ENCODE measurements at regions not wholly inside any gene's neighbourhood (a gene's known extent, or its start where the extent isn't known, plus 50 kb on each side); places are given as distances from the start of the nearest gene placed in this dataset.
"Not testable (repeated sequence)": the region's sequence is repeated elsewhere in the genome, so short reads cannot be mapped to it uniquely, and the experiment has no call there.

GRCh38 chr22:12630965-12631364, 2897.0 kb upstream of the OR11H1 start:
- CTCF ChIA-PET, H3K9me3 ChIP-seq: not testable (repeated sequence)

GRCh38 chr22:12637566-12638166, 2890.3 kb upstream of the OR11H1 start:
- POLR2A ChIA-PET; intact Hi-C loops (cut with micrococcal nuclease; ENCODE audit: unreplicated experiment); H3K4me3 ChIP-seq (ENCODE audit: low read depth, low read length); H3K36me3 Mint-ChIP-seq (ENCODE audit: insufficient read depth, unreplicated experiment); DNase-seq; H3K4me1 Mint-ChIP-seq (ENCODE audit: low read depth, unreplicated experiment); H3K27me3 Mint-ChIP-seq (ENCODE audit: insufficient read depth, unreplicated experiment); CTCF ChIA-PET; H3K27me3 ChIP-seq (replicated peaks; ENCODE audit: control insufficient read depth, insufficient read depth, low read length); H3K4me1 ChIP-seq; H3K36me3 ChIP-seq (ENCODE audit: control insufficient read depth, insufficient read depth, low read length); H3K9me3 ChIP-seq; H3K27ac Mint-ChIP-seq (ENCODE audit: unreplicated experiment); H3K4me3 Mint-ChIP-seq (ENCODE audit: unreplicated experiment); BruUV-seq (replicated peaks): not testable (repeated sequence)
- H3K9me3 Mint-ChIP-seq (ENCODE audit: unreplicated experiment), result peaks cover 28% of the 10 kb centered on the region

More at GRCh38 chr22:12630965-12631364, 2897.0 kb upstream of the OR11H1 start:
- H3K9me3 Mint-ChIP-seq (ENCODE audit: unreplicated experiment), result peaks cover 26% of the 10 kb centered on the region
- H3K4me3 ChIP-seq (ENCODE audit: low read depth, low read length); intact Hi-C loops (cut with micrococcal nuclease; ENCODE audit: unreplicated experiment); BruUV-seq (replicated peaks); H3K36me3 Mint-ChIP-seq (ENCODE audit: insufficient read depth, unreplicated experiment); H3K4me1 ChIP-seq; H3K27me3 ChIP-seq (replicated peaks; ENCODE audit: control insufficient read depth, insufficient read depth, low read length); POLR2A ChIA-PET; H3K4me1 Mint-ChIP-seq (ENCODE audit: low read depth, unreplicated experiment); H3K4me3 Mint-ChIP-seq (ENCODE audit: unreplicated experiment); H3K27ac Mint-ChIP-seq (ENCODE audit: unreplicated experiment); H3K36me3 ChIP-seq (ENCODE audit: control insufficient read depth, insufficient read depth, low read length); H3K27me3 Mint-ChIP-seq (ENCODE audit: insufficient read depth, unreplicated experiment): not testable (repeated sequence)
- TF ChIP-seq CTCF (IDR thresholded peaks at IDR 0.05; ENCODE audit: insufficient read depth in 1 of 2, low read depth in 1 of 2, low read length in 1 of 2, severe bottlenecking in 1 of 2, unreplicated experiment in 1 of 2), result peak in 1 of 2 experiments; percentile 27
- peak in 1 of 2 experiments; percentile 62 for DNase-seq

GRCh38 chr22:12638319-12638718, 2889.7 kb upstream of the OR11H1 start:
- H3K4me1 Mint-ChIP-seq (ENCODE audit: low read depth, unreplicated experiment); intact Hi-C loops (cut with micrococcal nuclease; ENCODE audit: unreplicated experiment); H3K4me3 ChIP-seq (ENCODE audit: low read depth, low read length); POLR2A ChIA-PET; H3K4me1 ChIP-seq; H3K27ac Mint-ChIP-seq (ENCODE audit: unreplicated experiment); H3K4me3 Mint-ChIP-seq (ENCODE audit: unreplicated experiment); BruUV-seq (replicated peaks); CTCF ChIA-PET; H3K27me3 ChIP-seq (replicated peaks; ENCODE audit: control insufficient read depth, insufficient read depth, low read length); H3K27me3 Mint-ChIP-seq (ENCODE audit: insufficient read depth, unreplicated experiment); H3K36me3 Mint-ChIP-seq (ENCODE audit: insufficient read depth, unreplicated experiment); H3K9me3 ChIP-seq; H3K36me3 ChIP-seq (ENCODE audit: control insufficient read depth, insufficient read depth, low read length); DNase-seq: not testable (repeated sequence)
- peaks cover 24% of the 10 kb centered on the region for H3K9me3 Mint-ChIP-seq (ENCODE audit: unreplicated experiment)

Data from Caco-2 (cell line).